Endothelial cell (in vitro differentiated cells): ENCODE measurements at regions not wholly inside any gene's neighbourhood (a gene's known extent, or its start where the extent isn't known, plus 50 kb on each side); places are given as distances from the start of the nearest gene placed in this dataset.

ENCODE experiments used
- DNase-seq: peaks from one replicate; pipeline ENCODE4 v3.0.0; 2021; ENCODE audit warnings: low spot score
- H3K27ac Mint-ChIP-seq: one replicate; pipeline ENCODE4 v1.8.0; 2021; ENCODE audit warnings: mixed read lengths, inconsistent platforms; ENCODE audit not compliant: unreplicated experiment
- H3K27me3 Mint-ChIP-seq: one replicate; pipeline ENCODE4 v1.8.0; 2021; ENCODE audit warnings: mild to moderate bottlenecking, moderate library complexity, mixed read lengths, inconsistent platforms; ENCODE audit not compliant: unreplicated experiment
- H3K36me3 Mint-ChIP-seq: one replicate; pipeline ENCODE4 v1.8.0; 2021; ENCODE audit warnings: mild to moderate bottlenecking, low read depth, mixed read lengths, inconsistent platforms; ENCODE audit not compliant: unreplicated experiment
- H3K4me1 Mint-ChIP-seq: one replicate; pipeline ENCODE4 v1.8.0; 2021; ENCODE audit warnings: mild to moderate bottlenecking, mixed read lengths, inconsistent platforms; ENCODE audit not compliant: unreplicated experiment
- H3K4me3 Mint-ChIP-seq: one replicate; pipeline ENCODE4 v1.8.0; 2021; ENCODE audit warnings: mild to moderate bottlenecking, mixed read lengths, inconsistent platforms; ENCODE audit not compliant: unreplicated experiment
- H3K9me3 Mint-ChIP-seq: one replicate; pipeline ENCODE4 v1.8.0; 2021; ENCODE audit warnings: mixed read lengths, inconsistent platforms; ENCODE audit not compliant: unreplicated experiment
- TF ChIP-seq, protein P1 (sequence below): fragments of 200-600 bp; sonication (generic); IDR thresholded peaks from one replicate; pipeline ENCODE4 v1.5.0; 2021; ENCODE audit warnings: antibody characterized with exemption; ENCODE audit not compliant: unreplicated experiment

DNA sequence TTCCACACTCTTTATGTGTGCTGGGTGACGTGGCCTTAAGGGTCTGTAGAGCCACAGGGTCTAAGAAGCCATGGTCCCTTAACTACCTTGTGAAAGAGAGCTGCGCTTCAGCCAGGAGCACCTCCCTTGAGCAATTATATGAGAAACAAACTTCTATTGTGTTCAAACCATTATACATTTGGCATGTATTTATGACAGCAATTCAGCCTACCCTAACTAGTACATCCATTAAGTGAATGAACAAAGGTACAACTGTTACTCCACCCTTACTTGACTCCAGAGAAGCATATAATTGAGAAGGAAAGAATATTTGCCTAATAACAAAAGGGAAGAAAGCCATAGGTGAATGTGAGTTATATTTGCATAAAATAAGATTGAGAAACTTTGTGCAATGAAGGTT lies 69.8 kb upstream of the BOC start:
- no peaks in the 10 kb centered on the region for H3K36me3 Mint-ChIP-seq
- TF ChIP-seq, protein P1, sequence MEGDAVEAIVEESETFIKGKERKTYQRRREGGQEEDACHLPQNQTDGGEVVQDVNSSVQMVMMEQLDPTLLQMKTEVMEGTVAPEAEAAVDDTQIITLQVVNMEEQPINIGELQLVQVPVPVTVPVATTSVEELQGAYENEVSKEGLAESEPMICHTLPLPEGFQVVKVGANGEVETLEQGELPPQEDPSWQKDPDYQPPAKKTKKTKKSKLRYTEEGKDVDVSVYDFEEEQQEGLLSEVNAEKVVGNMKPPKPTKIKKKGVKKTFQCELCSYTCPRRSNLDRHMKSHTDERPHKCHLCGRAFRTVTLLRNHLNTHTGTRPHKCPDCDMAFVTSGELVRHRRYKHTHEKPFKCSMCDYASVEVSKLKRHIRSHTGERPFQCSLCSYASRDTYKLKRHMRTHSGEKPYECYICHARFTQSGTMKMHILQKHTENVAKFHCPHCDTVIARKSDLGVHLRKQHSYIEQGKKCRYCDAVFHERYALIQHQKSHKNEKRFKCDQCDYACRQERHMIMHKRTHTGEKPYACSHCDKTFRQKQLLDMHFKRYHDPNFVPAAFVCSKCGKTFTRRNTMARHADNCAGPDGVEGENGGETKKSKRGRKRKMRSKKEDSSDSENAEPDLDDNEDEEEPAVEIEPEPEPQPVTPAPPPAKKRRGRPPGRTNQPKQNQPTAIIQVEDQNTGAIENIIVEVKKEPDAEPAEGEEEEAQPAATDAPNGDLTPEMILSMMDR = no peak
- peaks cover 5% of the 10 kb centered on the region for H3K4me1 Mint-ChIP-seq
- no peak overlapping the region for H3K4me3 Mint-ChIP-seq
- no peak for DNase-seq
- no peaks in the 10 kb centered on the region for H3K9me3 Mint-ChIP-seq
- no peak overlapping the region for H3K27ac Mint-ChIP-seq
- no peaks in the 10 kb centered on the region for H3K27me3 Mint-ChIP-seq

- TF ChIP-seq, protein P1 = no peak
- H3K4me3 Mint-ChIP-seq = no peak overlapping the region
These were observed 68.9 kb upstream of the BOC start for GRCh38 chr3:113142476-113142875.

GRCh38 chr3:113143353-113143752 lies 68.0 kb upstream of the BOC start:
- Mint-ChIP-seq H3K36me3 (no peaks in the 10 kb centered on the region), H3K9me3 (no peaks in the 10 kb centered on the region), H3K27ac (no peak overlapping the region), H3K27me3 (peaks cover 2% of the 10 kb centered on the region), H3K4me1 (peaks cover 5% of the 10 kb centered on the region), H3K4me3 (no peak overlapping the region)
- DNase-seq = no peak
- TF ChIP-seq, protein P1 = no peak

More at GRCh38 chr3:113142476-113142875, 68.9 kb upstream of the BOC start:
- H3K9me3 Mint-ChIP-seq = no peaks in the 10 kb centered on the region
- no peak for DNase-seq
- no peaks in the 10 kb centered on the region for H3K27me3 Mint-ChIP-seq
- peaks cover 5% of the 10 kb centered on the region for H3K4me1 Mint-ChIP-seq
- no peaks in the 10 kb centered on the region for H3K36me3 Mint-ChIP-seq
- H3K27ac Mint-ChIP-seq = no peak overlapping the region

- DNase-seq = no peak
- H3K36me3 Mint-ChIP-seq = no peaks in the 10 kb centered on the region
- no peak overlapping the region for H3K4me3 Mint-ChIP-seq
- H3K27ac Mint-ChIP-seq = no peak overlapping the region
- H3K27me3 Mint-ChIP-seq = peaks cover 2% of the 10 kb centered on the region
- TF ChIP-seq, protein P1 = no peak
- no peaks in the 10 kb centered on the region for H3K9me3 Mint-ChIP-seq
- peaks cover 17% of the 10 kb centered on the region for H3K4me1 Mint-ChIP-seq
These were observed 63.6 kb upstream of the BOC start for GRCh38 chr3:113147681-113148261.

DNA sequence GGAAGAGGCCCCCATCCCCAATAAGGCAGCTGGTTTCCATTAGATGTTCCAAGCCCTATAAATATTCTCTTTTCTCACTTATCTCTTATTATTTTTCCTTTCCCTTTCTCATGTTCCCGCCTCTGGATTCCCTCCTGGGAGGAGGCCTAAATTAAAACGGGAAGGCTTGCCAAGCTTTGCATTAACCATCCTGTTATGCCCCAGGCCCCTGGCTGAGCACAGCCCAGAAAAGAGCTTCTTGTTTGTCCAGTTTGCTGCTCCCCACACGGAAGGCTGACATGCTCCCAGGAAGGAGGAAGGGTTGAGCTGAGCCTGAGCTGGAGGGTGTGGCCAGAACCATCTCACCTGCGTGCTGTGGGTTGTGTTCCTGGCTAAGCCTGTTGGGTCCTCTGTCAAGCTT lies 63.1 kb upstream of the BOC start:
- Mint-ChIP-seq H3K36me3 (no peaks in the 10 kb centered on the region), H3K4me1 (peaks cover 22% of the 10 kb centered on the region), H3K4me3 (no peak overlapping the region), H3K9me3 (no peaks in the 10 kb centered on the region), H3K27me3 (peaks cover 2% of the 10 kb centered on the region), H3K27ac (no peak overlapping the region)
- no peak for DNase-seq
- TF ChIP-seq, protein P1 = no peak
